HG02943 (cell line): ENCODE measurements at regions not wholly inside any gene's neighbourhood (a gene's known extent, or its start where the extent isn't known, plus 50 kb on each side); places are given as distances from the start of the nearest gene placed in this dataset.
"Not testable (repeated sequence)": the region's sequence is repeated elsewhere in the genome, so short reads cannot be mapped to it uniquely, and the experiment has no call there.

Source experiments
- ATAC-seq: cut with Tn5 transposase; IDR thresholded peaks from one replicate; pipeline ENCODE4 v1.9.1; 2021; ENCODE audit warnings: mild to moderate bottlenecking, low read depth, moderate library complexity; ENCODE audit not compliant: unreplicated experiment

DNA sequence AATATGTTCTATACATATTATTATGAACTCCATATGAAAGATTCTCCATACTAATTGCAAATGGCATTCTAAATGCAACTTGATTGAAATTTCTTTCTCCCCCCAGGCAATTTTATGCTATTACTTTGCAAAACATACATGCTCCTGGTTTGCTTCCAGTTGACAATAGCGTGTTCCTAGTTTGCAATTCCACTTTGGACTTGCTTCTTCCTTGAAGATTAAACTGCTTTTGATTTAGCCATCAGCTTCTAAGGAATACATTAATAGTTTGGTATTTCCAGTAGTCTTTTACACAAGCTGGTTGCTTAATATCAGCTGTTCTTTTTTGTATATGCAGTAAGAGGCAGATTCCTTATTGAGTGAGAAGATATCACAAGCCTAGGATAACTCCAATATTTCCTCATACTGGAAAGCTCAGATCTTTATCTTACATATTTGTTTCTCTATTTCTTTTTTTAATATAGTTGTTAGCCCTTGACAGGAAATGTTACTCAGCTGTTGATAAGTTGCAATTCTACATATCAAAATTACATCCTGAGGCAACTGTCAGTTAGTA is 1941.7 kb upstream of the LRRTM1 start:
- ATAC-seq = no peak

DNA sequence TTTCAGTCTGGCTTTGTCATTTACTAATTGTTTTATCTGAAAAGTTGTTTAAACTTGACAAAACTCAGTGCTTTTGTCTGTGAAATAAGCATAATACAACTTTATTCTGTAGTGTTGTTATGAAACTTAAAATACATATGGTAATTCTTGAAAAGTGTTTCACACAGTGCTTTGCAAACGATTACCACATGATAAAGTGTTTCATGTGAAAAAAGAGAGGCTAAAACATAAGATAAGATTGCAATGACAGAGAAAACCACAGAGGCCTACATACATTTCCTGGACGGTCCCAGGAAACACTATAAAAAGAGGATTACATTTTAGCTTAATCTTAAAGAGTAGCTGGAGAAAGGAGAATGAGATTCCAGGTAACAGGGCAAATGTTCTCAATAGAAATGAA is 1934.6 kb upstream of the LRRTM1 start:
- ATAC-seq = no peak

- no peak for ATAC-seq
Observed at GRCh38 chr2:82237994-82238662, 1933.6 kb upstream of the LRRTM1 start.

- no peak for ATAC-seq
Observed at GRCh38 chr2:82234283-82234874, 1929.8 kb upstream of the LRRTM1 start.

DNA sequence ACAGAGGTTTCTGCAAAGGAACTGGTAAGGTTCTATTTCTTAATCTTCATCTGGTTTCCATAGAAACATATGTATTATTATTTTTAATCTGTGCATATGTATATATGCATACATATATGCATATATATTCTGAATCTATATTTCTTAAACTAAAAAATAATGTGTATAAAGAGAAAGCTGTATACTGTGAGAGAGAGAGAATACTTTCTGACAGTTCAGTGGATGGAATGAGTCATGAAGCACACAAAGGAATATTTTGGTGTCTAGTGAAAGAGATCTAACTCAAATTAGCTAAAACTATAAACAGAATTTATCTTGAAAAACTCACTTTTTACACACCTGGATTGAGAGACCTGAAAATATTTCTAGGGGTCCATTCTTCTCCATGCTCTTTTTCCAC is 1929.3 kb upstream of the LRRTM1 start:
- no peak for ATAC-seq

GRCh38 chr2:82230406-82230805 is 1925.9 kb upstream of the LRRTM1 start:
- ATAC-seq = no peak

GRCh38 chr2:82226441-82226840 is 1921.9 kb upstream of the LRRTM1 start:
- ATAC-seq = no peak

GRCh38 chr2:82224301-82224940 is 1919.9 kb upstream of the LRRTM1 start:
- no peak for ATAC-seq

DNA sequence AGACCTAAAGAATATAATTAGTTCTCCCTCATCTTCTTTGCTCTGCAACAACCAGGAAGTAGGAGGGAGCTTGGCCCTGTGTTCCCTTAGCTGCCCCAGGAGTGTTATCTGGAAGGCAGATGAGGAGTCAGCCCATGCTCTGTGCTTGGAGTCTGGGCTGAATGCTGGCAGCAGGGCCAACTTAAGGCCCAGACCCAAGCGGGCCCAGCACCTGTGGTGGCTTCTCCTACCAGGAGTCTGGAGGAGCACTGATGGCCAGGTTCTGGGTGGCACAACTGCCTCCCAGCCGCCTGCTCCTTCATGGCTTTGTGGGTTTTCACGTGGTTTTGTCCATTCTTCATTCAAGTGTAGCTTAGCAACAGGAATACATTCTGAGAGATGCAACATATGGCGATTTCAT is 1910.7 kb upstream of the LRRTM1 start:
- ATAC-seq = no peak

- no peak for ATAC-seq
Observed at GRCh38 chr2:82199493-82199852, 1894.9 kb upstream of the LRRTM1 start.

DNA sequence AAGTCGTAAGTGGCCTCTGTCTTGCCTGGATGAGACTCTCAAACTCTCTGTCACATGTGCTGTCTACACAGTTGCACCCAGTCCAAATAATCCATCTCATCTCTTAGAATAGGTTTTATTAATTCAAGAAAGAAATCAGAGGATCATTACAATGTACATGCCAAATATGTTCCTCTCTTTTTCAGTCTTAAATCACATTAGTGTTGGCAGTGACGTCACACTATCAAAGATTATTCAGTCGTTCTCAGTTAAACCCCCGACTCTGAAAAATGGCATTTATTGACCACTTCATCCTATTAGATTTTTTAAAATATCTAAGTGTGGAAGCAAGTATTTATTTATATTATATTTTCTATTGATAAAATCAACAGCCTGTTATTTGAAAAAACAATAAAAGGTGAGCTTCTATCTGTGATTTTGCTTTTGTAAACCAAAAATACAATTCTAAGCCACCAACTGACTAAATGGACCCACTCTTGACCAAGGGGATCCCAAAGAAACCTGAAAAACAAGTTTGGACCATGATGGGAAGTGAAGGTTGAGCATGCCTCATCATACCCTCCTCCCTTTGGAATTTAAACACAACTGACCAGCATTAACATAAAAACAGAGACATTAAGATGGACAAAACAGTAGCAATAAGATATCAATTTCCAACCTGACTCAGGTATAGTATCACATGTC is 1894.4 kb upstream of the LRRTM1 start:
- ATAC-seq = no peak

DNA sequence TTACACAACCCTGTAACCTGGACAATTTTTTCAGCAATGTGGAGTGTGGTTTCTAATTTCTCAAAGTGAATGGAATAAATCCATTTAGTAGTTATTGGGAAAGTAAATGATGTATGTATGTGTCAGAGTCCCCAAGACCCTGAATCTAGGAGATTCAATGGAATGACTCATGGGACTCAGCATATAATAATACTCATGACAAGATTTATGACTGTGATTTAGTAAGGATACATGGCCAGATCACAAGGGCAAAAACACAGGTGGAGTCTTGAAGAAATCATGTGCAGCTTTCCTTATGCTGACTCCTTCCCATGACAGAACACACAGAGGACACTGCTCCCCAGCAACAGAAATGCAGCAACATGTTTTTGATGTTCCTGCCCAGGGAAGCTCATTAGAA is 1877.7 kb upstream of the LRRTM1 start:
- ATAC-seq = no peak

DNA sequence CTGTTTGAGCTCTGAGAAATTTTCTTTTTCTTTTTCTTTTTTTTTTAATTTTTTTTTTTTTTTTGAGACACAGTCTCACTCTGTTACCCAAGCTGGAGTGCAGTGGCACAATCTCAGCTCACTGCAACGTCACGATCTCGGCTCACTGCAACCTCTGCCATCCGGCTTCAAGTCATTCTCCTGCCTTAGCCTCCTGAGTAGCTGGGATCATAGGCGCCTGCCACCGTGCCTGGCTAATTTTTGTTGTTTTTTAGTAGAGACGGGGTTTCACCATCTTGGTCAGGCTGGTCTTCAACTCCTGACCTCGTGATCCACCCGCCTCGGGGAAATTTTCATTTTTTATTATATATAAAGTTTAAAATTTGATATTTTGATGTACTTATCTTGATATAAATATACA is 1870.7 kb upstream of the LRRTM1 start:
- ATAC-seq = not testable (repeated sequence)

GRCh38 chr2:82172483-82172882 is 1867.9 kb upstream of the LRRTM1 start:
- no peak for ATAC-seq

DNA sequence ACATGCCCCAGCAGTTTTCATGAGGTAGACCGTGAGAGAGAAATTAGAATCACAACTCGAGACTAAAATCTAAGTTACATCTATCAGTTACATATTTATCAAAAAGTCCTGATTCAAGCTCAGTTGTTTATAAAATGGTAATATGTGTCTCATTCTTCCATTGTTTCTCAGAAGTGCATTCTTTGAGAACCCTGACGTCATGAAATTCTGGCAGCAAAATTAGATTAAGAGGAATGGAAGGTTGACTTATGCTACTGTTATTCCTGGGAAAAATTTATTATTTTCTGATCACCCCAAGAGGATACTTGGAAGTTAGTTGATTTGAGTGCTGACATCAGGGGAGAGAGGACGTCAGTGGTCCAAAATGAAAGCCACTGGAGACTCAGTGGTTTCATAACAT is 1864.8 kb upstream of the LRRTM1 start:
- ATAC-seq = no peak

GRCh38 chr2:82165377-82165776 is 1860.8 kb upstream of the LRRTM1 start:
- no peak for ATAC-seq

DNA sequence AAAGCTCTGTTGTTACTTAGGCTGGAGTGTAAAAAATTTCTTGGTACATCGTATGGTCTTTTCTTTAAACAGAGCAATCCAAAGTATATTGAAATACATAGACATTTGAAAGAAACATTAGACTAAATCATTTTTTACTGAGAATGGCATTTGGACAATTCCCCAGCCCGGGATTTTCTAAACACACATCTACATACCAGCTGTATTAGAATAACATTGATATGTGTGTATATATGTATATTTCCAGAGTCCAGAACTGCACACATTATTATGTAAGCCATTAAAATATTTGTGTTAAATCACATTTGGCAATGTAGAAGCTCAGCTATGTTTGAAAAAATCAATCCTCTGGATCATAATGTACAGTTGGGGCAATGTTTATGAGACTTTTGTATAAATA is 1853.6 kb upstream of the LRRTM1 start:
- ATAC-seq = no peak

DNA sequence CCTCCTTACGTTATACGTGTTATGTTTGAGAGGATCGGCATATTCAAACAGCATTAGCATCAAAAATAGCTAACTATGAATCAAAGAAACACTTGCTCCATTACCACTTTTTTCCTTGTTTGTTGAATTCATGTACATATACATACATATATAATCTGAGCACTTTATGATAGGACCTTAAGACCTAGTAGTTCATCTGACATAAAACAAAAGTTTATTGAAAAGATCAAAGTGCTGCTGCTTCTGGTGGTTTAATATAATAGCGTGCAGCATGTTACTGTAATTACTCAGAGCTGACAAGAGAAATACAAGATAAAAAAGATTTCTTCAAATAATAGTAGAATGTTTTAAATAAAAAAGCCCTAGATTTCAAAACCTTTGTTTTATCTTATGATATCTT is 1850.9 kb upstream of the LRRTM1 start:
- no peak for ATAC-seq

DNA sequence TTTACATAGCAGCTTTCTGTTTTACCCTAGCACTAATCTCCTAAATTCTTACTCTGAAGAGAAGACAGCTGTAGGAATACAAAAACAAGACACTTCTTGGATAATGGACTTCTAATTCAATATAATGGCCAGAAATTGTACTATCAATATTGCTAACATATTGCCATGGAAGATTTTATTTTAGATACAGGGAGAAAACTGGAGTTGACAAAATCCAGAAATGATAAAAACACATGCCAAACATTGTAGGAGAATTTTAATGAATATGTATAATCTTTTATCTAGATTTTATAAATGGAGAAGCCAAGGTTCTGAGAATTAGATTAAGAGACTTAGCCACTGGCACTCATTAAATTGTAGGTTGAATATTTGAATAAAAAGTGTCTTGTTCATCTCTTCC is 1838.8 kb upstream of the LRRTM1 start:
- ATAC-seq = no peak

DNA sequence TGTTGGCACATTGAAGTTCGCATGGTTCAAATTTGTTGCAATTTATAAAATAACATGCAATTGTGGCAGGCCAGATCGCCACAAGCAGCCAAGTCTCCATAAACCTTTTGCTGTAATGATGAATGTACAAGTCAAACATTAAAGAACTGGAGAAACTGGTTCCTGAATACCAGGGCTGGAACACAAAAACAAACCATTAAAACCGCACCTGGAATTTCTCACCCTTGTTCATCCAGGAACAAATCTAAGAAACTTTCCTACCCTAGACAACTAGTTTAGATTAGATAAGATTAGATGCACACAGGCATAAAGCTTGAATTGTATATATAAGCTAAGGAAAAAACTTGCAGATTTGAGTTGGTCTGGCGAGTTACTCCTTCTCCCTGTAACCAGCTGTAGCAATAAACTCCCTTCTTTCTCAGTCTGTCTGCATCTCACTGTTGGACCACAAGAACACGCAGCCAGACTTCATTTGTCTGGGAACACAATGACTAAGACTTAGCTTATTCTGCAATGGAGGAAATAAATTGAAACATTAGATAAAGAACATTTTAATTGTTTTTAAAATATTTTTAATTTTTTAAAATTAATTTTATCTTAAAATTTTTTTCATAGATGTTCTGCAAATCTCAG is 1835.5 kb upstream of the LRRTM1 start:
- ATAC-seq = no peak

GRCh38 chr2:82137441-82137840 is 1832.9 kb upstream of the LRRTM1 start:
- no peak for ATAC-seq
